GM19395 (cell line): ENCODE measurements at regions not wholly inside any gene's neighbourhood (a gene's known extent, or its start where the extent isn't known, plus 50 kb on each side); places are given as distances from the start of the nearest gene placed in this dataset.

Experiments
- ATAC-seq: cut with Tn5 transposase; IDR thresholded peaks from one replicate; pipeline ENCODE4 v1.9.1; 2021; ENCODE audit warnings: mild to moderate bottlenecking, moderate library complexity; ENCODE audit not compliant: unreplicated experiment

DNA sequence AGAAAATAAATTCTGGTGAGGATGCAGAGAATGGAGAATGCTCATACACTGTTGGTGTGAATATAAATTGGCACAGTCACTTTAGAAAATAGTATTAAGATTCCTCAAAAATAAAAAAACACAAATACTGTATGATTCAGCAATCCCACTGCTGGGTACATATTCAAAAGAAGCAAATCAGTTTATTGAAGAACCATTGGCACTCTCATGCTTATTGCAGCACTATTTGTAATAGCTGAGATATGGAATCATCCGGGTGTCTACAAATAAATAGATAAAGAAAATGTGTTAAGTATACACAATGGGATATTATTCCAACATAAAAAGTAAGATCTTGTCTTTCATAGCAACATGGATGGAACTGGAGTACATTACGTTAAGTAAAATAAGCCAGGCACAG is 579.4 kb upstream of the SEL1L start:
- no peak for ATAC-seq

DNA sequence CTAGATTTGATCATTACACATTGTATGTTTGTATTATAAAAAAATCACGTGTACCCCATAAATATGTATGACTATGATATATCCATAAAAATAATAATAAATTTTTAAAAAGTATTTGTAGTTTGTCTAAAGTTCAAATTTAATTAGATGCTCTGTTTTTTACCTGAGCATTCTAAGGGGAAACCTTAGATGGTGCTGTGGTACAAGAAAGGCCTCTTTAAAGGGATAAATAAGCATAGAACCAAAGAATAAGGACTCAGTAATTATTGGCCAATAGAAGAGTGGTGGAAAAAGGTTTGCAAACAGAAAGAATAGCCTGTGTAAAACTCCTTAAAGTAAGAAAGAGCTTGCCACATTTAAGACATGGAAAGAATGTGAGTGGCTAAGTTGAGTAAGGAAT is 580.1 kb upstream of the SEL1L start:
- no peak for ATAC-seq

DNA sequence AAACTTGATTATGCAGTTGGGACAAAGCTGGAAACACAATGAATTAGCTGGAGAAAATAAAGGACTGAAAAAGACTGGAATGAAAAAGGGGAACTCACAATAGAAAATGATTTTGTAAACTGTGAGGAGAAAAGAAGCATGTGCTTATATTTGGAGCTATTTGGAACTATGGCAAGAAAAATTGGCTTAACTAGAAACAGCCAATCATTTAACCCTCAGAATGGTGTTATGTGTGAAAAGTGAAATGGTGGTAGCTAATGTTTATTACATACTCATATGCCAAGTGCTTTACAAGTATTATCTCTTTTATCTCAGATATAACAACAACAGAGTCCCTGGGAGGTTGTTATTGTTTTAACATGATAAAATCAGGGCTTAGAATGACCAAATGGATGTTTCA is 583.1 kb upstream of the SEL1L start:
- no peak for ATAC-seq

DNA sequence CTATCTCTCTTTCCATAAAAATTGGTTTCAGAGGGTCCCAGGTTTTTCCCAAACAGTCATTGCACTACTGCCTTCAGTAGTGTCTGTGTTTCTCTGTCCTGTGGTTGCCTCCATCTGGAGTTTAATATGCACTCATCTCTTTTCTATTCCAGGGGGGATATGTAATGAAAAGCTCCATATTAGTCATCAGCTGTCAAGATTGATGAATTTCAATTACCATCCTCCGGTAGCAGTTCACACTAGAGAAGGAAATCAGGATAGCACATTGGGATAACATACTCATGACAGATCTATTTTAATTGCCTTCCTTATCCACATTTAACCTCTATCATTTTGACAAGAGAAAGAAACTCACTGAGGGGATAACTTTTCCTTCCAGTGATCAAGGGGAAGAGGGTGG is 589.0 kb upstream of the SEL1L start:
- no peak for ATAC-seq

DNA sequence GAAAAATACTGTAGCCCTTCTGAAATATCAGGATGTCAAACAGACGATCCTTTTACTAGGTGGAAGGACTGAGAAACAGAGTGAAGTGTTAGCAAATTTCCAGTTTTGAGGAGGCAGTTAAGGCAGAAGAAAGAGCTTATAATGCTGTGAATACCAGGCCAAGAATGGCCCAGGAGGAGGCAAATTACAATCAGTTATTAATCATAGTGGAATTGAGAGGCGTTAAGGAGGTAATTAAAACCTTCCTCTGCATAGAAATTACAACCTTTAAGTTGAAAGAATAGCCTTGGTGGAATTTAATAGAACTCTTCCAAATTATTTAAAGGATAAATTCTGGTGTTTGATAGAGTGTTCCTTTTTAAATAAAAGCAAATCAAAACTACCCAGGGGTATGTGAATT is 590.9 kb upstream of the SEL1L start:
- ATAC-seq = no peak

- ATAC-seq = no peak
Observed at GRCh38 chr14:82126006-82126405, 592.4 kb upstream of the SEL1L start.

DNA sequence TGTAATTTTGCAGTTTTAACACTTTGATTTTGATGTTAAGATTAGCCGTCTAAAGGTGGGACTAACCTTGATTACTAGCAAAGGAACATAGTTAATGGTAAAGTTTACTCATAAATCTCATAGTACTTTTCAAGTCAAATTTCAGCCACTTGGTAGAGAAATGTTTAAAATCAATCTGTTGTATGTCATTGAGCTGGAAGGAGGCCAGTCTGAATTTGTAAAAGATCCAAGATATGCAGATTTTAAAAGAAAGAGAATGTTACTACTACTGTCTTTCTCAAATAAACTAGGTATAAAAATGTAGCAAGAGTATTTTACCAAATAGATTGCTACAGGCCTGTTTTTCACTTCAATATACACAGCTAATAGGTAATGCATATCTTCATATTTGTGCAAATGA is 600.8 kb upstream of the SEL1L start:
- ATAC-seq = no peak

- no peak for ATAC-seq
Observed at GRCh38 chr14:82138431-82138830, 604.8 kb upstream of the SEL1L start.

DNA sequence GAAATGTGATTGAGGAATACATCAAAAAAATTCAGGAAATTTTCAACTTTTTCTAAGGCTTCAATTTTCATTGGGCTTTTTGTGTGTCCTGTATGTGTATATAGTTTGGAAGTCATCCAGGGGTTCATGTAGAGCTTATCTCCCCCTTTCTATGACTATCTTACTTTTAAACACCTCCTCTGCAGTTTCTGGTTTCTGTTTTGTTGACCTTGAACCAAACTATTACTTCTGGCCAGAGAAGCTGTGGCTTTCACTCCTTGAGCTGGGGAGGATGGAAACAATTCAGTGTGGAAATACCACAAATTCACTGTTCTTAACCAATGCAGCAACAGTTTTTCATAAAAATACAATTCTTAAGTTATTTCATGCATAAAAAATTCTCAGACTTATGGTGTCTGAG is 613.2 kb upstream of the SEL1L start:
- ATAC-seq = no peak

DNA sequence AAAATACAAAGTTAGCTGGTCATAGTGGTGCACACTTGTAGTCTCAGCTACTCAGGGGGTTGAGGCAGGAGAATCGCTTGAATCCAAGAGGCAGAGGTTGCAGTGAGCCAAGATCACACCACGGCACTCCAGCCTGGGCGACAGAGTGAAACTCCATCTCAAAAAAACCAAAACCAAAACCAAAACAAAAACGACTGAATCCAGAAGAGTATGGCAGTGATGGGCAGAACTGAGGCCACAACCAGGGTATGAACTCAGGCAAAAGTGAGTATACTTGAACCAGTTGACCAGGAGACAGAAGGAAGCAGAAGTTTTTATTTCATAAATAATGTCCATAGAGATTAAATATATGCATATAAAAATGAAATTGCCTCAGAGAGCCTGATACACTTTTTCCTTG is 620.0 kb upstream of the SEL1L start:
- ATAC-seq = no peak

DNA sequence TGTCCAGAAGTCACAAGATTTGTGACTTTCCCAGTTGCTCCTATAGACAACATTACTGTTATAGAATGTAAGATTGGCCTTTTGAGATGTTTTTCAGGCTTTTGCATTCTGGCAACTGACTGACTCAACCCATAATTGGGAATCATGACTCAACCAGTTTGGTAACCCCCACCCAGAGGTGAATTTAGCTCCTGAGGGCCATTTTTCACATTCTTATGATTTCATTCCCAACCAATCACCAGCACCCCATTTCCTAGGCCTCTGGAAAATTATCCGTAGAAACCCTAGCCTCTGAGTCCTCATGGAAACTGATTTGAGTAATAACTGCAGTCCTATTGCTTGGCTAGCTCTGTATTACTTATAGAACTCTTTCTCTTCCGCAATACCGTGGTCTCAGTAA is 626.0 kb upstream of the SEL1L start:
- ATAC-seq = no peak

- ATAC-seq = no peak
Observed at GRCh38 chr14:82180139-82180538, 646.5 kb upstream of the SEL1L start.

- no peak for ATAC-seq
Observed at GRCh38 chr14:82182646-82183045, 649.0 kb upstream of the SEL1L start.

DNA sequence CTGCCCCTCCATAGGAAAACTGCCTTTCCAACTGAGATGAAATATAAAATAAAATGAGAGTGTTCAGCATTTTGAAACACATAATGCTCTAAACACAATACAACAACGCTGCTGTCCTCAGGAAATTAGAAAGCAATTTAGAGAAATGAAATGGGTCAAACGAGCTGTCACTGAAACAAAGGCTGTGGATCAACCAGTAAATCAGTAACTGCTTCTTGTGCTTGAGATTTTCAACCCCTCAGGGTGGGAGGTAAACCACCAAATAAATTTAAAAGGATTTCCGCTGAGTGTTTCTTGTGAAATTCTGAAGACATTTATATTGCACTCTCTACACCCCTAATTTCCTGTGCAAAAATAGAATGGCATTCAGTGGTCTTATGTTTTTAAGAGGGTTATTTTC is 657.1 kb upstream of the SEL1L start:
- ATAC-seq = no peak

- no peak for ATAC-seq
Observed at GRCh38 chr14:82192387-82192786, 658.7 kb upstream of the SEL1L start.

- no peak for ATAC-seq
Observed at GRCh38 chr14:82223276-82223675, 689.6 kb upstream of the SEL1L start.

GRCh38 chr14:82224610-82225009 is 691.0 kb upstream of the SEL1L start:
- ATAC-seq = no peak

GRCh38 chr14:82230748-82231147 is 697.1 kb upstream of the SEL1L start:
- no peak for ATAC-seq

- ATAC-seq = no peak
Observed at GRCh38 chr14:82238649-82239048, 705.0 kb upstream of the SEL1L start.

- no peak for ATAC-seq
Observed at GRCh38 chr14:82239223-82239622, 705.6 kb upstream of the SEL1L start.

- no peak for ATAC-seq
Observed at GRCh38 chr14:82244791-82245190, 711.1 kb upstream of the SEL1L start.

DNA sequence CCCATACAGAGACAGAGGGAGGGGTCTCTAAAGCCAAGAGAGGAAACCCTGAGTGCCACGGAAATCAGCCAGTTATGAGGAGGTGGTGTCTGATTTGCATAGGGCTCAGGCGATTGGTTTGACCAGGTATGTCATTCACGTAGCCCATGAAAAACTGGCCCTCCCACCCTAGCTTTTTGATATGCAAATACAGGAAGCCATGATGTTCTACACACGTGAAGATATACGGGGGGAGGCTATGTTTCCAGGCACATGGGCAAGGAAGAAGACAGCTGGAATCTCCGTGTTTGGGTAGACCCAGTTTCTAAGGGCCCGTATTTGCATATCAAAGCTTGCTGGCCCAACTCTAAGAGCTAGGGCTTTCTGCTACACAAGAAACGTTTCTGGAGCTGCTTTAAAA is 717.8 kb upstream of the SEL1L start:
- ATAC-seq = no peak

DNA sequence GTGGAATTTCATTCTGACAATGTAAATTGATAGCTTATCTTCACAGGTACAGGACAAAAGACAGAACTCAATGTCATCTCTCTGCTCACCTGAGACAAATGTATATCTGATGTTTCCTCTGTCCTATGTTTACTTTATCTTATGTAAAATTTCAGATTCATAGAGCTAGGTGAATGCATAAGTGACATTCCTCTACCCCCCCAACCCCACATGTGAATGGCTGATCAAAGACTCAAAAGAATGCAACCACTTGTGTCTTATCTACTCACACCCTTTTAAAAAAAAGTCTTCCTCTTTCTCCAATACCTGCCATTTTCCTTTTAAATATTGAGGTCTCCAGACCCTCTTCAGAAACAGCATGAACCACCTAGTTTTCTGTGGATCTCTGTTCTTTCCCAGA is 736.6 kb upstream of the SEL1L start:
- no peak for ATAC-seq

DNA sequence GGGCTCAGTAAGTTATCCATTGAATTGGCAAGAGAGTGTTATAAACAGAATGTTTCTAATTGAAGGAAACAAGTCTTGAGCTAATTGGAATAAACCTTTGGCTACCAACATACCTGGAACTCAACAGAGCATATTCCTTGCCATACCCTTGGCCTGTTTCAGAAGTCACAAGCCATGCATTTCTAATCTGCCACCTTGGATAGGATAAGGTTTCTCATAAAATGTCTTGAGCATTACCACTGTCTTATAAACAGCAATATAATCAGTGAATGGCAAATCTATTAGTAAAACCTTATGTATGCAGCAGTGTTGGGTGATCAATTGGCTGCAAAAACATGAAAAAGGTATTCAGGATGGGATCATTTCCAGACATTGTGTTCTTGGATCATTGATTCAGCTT is 765.2 kb upstream of the SEL1L start:
- ATAC-seq = no peak
